ENCODE measurements at regions not wholly inside any gene's neighbourhood (a gene's known extent, or its start where the extent isn't known, plus 50 kb on each side); places are given as distances from the start of the nearest gene placed in this dataset.
"Not testable (repeated sequence)": the region's sequence is repeated elsewhere in the genome, so short reads cannot be mapped to it uniquely, and the experiment has no call there.

DNA sequence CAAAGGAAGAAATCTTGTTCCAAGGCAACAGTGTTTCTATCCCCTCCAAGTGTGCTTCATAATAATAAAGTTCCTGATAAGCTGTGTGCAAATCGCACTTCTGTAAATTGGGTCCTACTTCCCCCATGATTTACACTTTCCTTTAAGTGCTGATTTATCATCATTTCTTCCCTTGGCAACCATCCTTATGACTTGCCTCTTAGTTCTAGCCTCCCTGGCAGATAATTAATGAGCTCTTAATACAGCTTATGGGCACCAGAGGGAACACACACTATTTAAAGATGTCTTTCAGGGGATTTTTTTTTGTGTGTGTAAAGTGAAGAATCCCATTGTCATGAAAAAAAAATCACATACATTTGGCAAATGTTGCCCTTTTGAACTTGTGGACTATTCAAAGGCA, 101.6 kb upstream of the MPHOSPH6 start:
- no peak for TF ChIP-seq POLR2AphosphoS5 (IDR thresholded peaks at IDR 0.05; ENCODE audit: low read depth)
- TF ChIP-seq, protein P1, sequence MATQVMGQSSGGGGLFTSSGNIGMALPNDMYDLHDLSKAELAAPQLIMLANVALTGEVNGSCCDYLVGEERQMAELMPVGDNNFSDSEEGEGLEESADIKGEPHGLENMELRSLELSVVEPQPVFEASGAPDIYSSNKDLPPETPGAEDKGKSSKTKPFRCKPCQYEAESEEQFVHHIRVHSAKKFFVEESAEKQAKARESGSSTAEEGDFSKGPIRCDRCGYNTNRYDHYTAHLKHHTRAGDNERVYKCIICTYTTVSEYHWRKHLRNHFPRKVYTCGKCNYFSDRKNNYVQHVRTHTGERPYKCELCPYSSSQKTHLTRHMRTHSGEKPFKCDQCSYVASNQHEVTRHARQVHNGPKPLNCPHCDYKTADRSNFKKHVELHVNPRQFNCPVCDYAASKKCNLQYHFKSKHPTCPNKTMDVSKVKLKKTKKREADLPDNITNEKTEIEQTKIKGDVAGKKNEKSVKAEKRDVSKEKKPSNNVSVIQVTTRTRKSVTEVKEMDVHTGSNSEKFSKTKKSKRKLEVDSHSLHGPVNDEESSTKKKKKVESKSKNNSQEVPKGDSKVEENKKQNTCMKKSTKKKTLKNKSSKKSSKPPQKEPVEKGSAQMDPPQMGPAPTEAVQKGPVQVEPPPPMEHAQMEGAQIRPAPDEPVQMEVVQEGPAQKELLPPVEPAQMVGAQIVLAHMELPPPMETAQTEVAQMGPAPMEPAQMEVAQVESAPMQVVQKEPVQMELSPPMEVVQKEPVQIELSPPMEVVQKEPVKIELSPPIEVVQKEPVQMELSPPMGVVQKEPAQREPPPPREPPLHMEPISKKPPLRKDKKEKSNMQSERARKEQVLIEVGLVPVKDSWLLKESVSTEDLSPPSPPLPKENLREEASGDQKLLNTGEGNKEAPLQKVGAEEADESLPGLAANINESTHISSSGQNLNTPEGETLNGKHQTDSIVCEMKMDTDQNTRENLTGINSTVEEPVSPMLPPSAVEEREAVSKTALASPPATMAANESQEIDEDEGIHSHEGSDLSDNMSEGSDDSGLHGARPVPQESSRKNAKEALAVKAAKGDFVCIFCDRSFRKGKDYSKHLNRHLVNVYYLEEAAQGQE (IDR thresholded peaks at IDR 0.05; ENCODE audit: insufficient replicate concordance, low read depth) = no peak
- no peak for TF ChIP-seq GABPA (IDR thresholded peaks at IDR 0.05; ENCODE audit: low read depth)
- TF ChIP-seq, protein P2, sequence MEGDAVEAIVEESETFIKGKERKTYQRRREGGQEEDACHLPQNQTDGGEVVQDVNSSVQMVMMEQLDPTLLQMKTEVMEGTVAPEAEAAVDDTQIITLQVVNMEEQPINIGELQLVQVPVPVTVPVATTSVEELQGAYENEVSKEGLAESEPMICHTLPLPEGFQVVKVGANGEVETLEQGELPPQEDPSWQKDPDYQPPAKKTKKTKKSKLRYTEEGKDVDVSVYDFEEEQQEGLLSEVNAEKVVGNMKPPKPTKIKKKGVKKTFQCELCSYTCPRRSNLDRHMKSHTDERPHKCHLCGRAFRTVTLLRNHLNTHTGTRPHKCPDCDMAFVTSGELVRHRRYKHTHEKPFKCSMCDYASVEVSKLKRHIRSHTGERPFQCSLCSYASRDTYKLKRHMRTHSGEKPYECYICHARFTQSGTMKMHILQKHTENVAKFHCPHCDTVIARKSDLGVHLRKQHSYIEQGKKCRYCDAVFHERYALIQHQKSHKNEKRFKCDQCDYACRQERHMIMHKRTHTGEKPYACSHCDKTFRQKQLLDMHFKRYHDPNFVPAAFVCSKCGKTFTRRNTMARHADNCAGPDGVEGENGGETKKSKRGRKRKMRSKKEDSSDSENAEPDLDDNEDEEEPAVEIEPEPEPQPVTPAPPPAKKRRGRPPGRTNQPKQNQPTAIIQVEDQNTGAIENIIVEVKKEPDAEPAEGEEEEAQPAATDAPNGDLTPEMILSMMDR (IDR thresholded peaks at IDR 0.05; ENCODE audit: insufficient read depth, low read length) = no peak
- no peak for TF ChIP-seq SPI1 (IDR thresholded peaks at IDR 0.05; ENCODE audit: borderline replicate concordance, low read depth)
- Histone ChIP-seq H3K27me3 (ENCODE audit: insufficient read depth, poor library complexity, severe bottlenecking) (no peaks in the 10 kb centered on the region), H3K4me3 (replicated peaks; ENCODE audit: insufficient read depth, low read length) (no peak overlapping the region), H3K27ac (replicated peaks) (no peak overlapping the region)
- DNase-seq (ENCODE audit: low read depth in 1 of 2, low spot score in 1 of 2) = no peak

DNA sequence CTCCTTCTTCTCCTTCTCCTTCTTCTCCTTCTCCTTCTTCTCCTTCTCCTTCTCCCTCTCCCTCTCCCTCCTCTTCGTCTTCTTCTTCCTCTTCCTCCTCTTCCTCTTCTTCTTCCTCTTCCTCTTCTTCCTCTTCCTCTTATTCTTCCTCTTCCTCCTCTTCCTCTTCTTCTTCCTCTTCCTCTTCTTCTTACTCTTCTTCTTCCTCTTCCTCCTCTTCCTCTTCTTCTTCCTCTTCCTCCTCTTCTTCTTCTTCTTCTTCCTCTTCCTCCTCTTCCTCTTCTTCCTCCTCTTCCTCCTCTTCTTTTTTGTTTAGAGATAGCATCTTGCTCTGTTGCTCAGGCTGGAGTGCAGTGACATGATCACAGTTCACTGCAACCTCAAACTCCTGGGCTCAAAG, 97.7 kb upstream of the MPHOSPH6 start:
- not testable (repeated sequence) for H3K27ac ChIP-seq (replicated peaks); H3K4me3 ChIP-seq (replicated peaks; ENCODE audit: insufficient read depth, low read length); DNase-seq (ENCODE audit: low read depth in 1 of 2, low spot score in 1 of 2); H3K27me3 ChIP-seq (ENCODE audit: insufficient read depth, poor library complexity, severe bottlenecking)

DNA sequence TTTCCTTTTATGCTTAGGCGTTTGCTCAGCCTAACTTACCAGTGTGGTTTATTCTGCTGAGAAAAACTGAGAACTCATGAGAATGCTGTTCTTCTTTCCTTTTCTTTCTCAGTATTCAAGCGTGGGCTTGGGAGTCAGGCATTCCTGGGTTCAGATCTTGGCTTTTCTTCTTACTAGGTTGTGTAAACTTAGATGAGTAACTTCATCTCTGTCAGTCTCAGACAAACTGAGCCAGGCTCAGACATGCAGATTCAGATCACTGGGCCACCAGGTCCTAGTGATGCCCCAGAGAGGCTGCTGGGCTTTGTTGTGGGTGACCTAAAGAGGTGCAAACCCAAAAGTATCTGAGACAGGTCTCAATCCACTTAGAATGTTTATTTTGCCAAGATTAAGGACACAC, 95.8 kb upstream of the MPHOSPH6 start:
- Histone ChIP-seq H3K27me3 (ENCODE audit: insufficient read depth, poor library complexity, severe bottlenecking) (no peaks in the 10 kb centered on the region), H3K4me3 (replicated peaks; ENCODE audit: insufficient read depth, low read length) (no peak overlapping the region), H3K27ac (replicated peaks) (no peak overlapping the region)
- no peak for DNase-seq (ENCODE audit: low read depth in 1 of 2, low spot score in 1 of 2)
- TF ChIP-seq, protein P1 (IDR thresholded peaks at IDR 0.05; ENCODE audit: insufficient replicate concordance, low read depth) = no peak
- TF ChIP-seq POLR2AphosphoS5 (IDR thresholded peaks at IDR 0.05; ENCODE audit: low read depth) = no peak
- no peak for TF ChIP-seq SPI1 (IDR thresholded peaks at IDR 0.05; ENCODE audit: borderline replicate concordance, low read depth)
- TF ChIP-seq GABPA (IDR thresholded peaks at IDR 0.05; ENCODE audit: low read depth) = no peak
- TF ChIP-seq, protein P2 (IDR thresholded peaks at IDR 0.05; ENCODE audit: insufficient read depth, low read length) = no peak

GRCh38 chr16:82264756-82265155, 94.7 kb upstream of the MPHOSPH6 start:
- TF ChIP-seq SPI1 (IDR thresholded peaks at IDR 0.05; ENCODE audit: borderline replicate concordance, low read depth) = no peak
- TF ChIP-seq GABPA (IDR thresholded peaks at IDR 0.05; ENCODE audit: low read depth) = no peak
- TF ChIP-seq POLR2AphosphoS5 (IDR thresholded peaks at IDR 0.05; ENCODE audit: low read depth) = no peak
- TF ChIP-seq, protein P1 (IDR thresholded peaks at IDR 0.05; ENCODE audit: insufficient replicate concordance, low read depth) = no peak
- TF ChIP-seq, protein P2 (IDR thresholded peaks at IDR 0.05; ENCODE audit: insufficient read depth, low read length) = no peak
- no peak overlapping the region for H3K4me3 ChIP-seq (replicated peaks; ENCODE audit: insufficient read depth, low read length)

More at GRCh38 chr16:82264756-82265155, 94.7 kb upstream of the MPHOSPH6 start:
- Histone ChIP-seq H3K27ac (replicated peaks) (no peak overlapping the region), H3K27me3 (ENCODE audit: insufficient read depth, poor library complexity, severe bottlenecking) (no peaks in the 10 kb centered on the region)
- DNase-seq (ENCODE audit: low read depth in 1 of 2, low spot score in 1 of 2) = no peak
